ENCODE measurements at regions not wholly inside any gene's neighbourhood (a gene's known extent, or its start where the extent isn't known, plus 50 kb on each side); places are given as distances from the start of the nearest gene placed in this dataset.
"Not testable (repeated sequence)": the region's sequence is repeated elsewhere in the genome, so short reads cannot be mapped to it uniquely, and the experiment has no call there.

DNA sequence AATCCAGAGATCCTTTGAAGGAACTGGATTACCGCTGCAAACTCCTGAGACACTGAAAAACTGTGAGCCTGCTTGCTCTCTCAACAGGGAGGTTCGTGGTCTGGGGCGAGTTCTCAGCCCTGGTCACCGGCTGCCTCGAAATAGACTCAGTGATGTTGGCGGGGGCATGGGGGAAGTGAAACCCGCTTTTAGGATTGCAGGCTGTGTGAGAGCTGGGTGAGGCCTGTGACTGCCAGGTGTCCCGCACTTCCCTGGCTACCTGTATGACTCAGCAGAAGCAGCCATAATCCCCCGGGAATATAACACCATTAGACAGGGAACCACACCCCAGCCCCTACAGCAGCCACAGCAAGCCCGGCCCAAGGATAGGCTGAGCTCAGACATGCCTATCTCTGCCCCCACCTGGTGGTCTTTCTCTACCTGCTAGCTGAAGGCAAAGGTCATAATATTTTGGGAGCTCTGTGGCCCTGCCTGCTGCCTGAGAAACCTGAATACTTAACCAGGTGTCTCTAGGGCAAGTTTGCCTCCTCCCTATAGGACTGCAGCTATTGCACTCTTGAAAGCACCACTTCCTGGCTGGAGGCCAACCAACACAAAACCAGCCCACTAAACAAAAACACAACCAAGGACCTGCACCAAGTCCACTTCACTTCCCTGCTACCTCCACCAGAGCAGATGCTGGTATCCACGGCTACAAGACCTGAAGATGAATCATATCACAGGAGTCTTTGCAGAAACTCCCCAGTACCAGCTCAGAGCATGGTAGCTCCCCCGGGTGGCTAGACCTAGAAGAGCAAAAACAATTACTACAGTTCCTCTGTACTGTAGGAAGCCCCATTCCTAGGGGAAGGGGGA is 202.0 kb downstream of the RRAGB start:
- ATAC-seq (ENCODE audit: low read depth) (peak; percentile 88), DNase-seq (peak; percentile 79)
- Histone ChIP-seq H3K4me3 (ENCODE audit: control extremely low read depth in 1 of 5, extremely low read depth in 1 of 5, insufficient read depth in 1 of 5, low read depth in 2 of 5, low read length in 4 of 5) (peak overlapping the region in 2 of 5 experiments; percentile 6 to 29), H3K9ac (ENCODE audit: low read length) (no peak overlapping the region), H3K27ac (ENCODE audit: low read length in 2 of 2) (peak overlapping the region; percentile 47 to 60), H2AFZ (ENCODE audit: insufficient read depth, low read depth, low read length, poor library complexity, severe bottlenecking) (no peak overlapping the region), H3K4me2 (replicated peaks; ENCODE audit: low read depth, low read length, poor library complexity, severe bottlenecking) (peak overlapping the region; percentile 51), H3K27me3 (replicated peaks in 1 of 4; ENCODE audit: control extremely low read depth in 1 of 4, control insufficient read depth in 3 of 4, insufficient read depth in 4 of 4, low read length in 3 of 4) (no peaks in the 10 kb centered on the region), H4K20me1 (ENCODE audit: control insufficient read depth, insufficient read depth, low read length, poor library complexity, severe bottlenecking) (no peaks in the 10 kb centered on the region), H3K9me3 (ENCODE audit: control extremely low read depth in 1 of 3, control insufficient read depth in 2 of 3, insufficient read depth in 1 of 3, low read length in 2 of 3) (no peaks in the 10 kb centered on the region), H3K36me3 (replicated peaks in 1 of 2; ENCODE audit: control extremely low read depth in 1 of 2, control insufficient read depth in 1 of 2, extremely low read depth in 1 of 2, insufficient read depth in 2 of 2, low read length in 1 of 2) (no peaks in the 10 kb centered on the region), H3K4me1 (ENCODE audit: control insufficient read depth in 2 of 2, insufficient read depth in 2 of 2, low read length in 2 of 2) (peaks cover 19 to 20% of the 10 kb centered on the region in 2 donors), H3K79me2 (ENCODE audit: control insufficient read depth, insufficient read depth, low read length) (no peaks in the 10 kb centered on the region)
- Mint-ChIP-seq H3K4me1 (peaks cover 39% of the 10 kb centered on the region), H3K9me3 (ENCODE audit: insufficient read depth) (no peaks in the 10 kb centered on the region), H3K4me3 (peak overlapping the region; percentile 52), H3K27me3 (no peaks in the 10 kb centered on the region), H3K27ac (peak overlapping the region; percentile 86)
- CTCF ChIA-PET, result interaction anchor here (1.0 to 2.7 kb wide), 5 partner anchors 11 to 329 kb away, joined by 4 to 15 read pairs (median 5); no protein-coding TSS in a partner anchor
- TF ChIP-seq EZH2 (IDR thresholded peaks at IDR 0.05; ENCODE audit: borderline replicate concordance, insufficient read depth, low read depth, low read length, poor library complexity, severe bottlenecking) (no peak), CTCF (IDR thresholded peaks at IDR 0.05) (no peak)
- intact Hi-C loops (cut with micrococcal nuclease), result loop anchor here (1.0 to 10.0 kb wide), 6 partner anchors 11 to 808 kb away; partner anchors contain the start of genes KLF8 and NBDY
- WGBS (ENCODE audit: insufficient coverage), result 5% methylated on average over 7 of the region's 12 CpGs
- POLR2A ChIA-PET, result interaction anchor here (1.2 to 1.5 kb wide), 2 partner anchors 11 to 148 kb away, joined by 7 to 10 read pairs; no protein-coding TSS in a partner anchor

DNA sequence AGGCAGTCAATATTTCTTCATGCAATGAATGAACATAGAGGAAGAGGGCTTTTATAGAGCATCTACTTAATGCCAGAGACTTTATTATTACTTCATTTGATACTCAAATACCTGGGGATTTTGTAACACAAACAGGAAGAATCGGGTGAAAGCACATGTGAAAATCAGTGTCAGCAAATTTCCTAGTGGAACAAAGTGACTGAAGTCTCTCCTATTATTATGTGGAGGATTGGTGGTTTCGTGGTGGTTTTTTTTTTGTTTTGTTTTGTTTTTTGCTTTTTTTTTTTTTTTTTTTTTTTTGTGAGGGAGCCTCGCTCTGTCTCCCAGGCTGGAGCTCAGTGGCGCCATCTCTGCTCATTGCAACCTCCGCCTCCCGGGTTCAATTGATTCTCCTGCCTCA is 207.0 kb downstream of the RRAGB start:
- TF ChIP-seq CTCF (IDR thresholded peaks at IDR 0.05), result no peak
- TF ChIP-seq EZH2 (IDR thresholded peaks at IDR 0.05; ENCODE audit: borderline replicate concordance, insufficient read depth, low read depth, low read length, poor library complexity, severe bottlenecking), result no peak
- Mint-ChIP-seq H3K9me3 (ENCODE audit: insufficient read depth) (no peaks in the 10 kb centered on the region), H3K27me3 (no peaks in the 10 kb centered on the region), H3K4me1 (peaks cover 18% of the 10 kb centered on the region), H3K27ac (no peak overlapping the region), H3K4me3 (no peak overlapping the region)
- H3K79me2 ChIP-seq (ENCODE audit: control insufficient read depth, insufficient read depth, low read length), result peaks cover 1% of the 10 kb centered on the region
- peaks cover 6 to 7% of the 10 kb centered on the region in 2 donors for H3K4me1 ChIP-seq (ENCODE audit: control insufficient read depth in 2 of 2, insufficient read depth in 2 of 2, low read length in 2 of 2)
- intact Hi-C loops (cut with micrococcal nuclease), result no loop called here
- H3K27ac ChIP-seq (ENCODE audit: low read length in 2 of 2), result no peak overlapping the region
- H3K4me2 ChIP-seq (replicated peaks; ENCODE audit: low read depth, low read length, poor library complexity, severe bottlenecking), result no peak overlapping the region
- no peak overlapping the region for H3K9ac ChIP-seq (ENCODE audit: low read length)
- no peak overlapping the region for H2AFZ ChIP-seq (ENCODE audit: insufficient read depth, low read depth, low read length, poor library complexity, severe bottlenecking)
- DNase-seq, result no peak
- H3K9me3 ChIP-seq (ENCODE audit: control extremely low read depth in 1 of 3, control insufficient read depth in 2 of 3, insufficient read depth in 1 of 3, low read length in 2 of 3), result no peaks in the 10 kb centered on the region
- ChIA-PET CTCF (no interaction called here), POLR2A (interaction anchor here (0.5 kb wide), 1 partner anchor 308 kb away, joined by 4 read pairs; no protein-coding TSS in a partner anchor)
- WGBS (ENCODE audit: insufficient coverage), result no CpG with 5 or more reads among the region's 6 CpGs
- no peaks in the 10 kb centered on the region for H4K20me1 ChIP-seq (ENCODE audit: control insufficient read depth, insufficient read depth, low read length, poor library complexity, severe bottlenecking)
- H3K36me3 ChIP-seq (replicated peaks in 1 of 2; ENCODE audit: control extremely low read depth in 1 of 2, control insufficient read depth in 1 of 2, extremely low read depth in 1 of 2, insufficient read depth in 2 of 2, low read length in 1 of 2), result no peaks in the 10 kb centered on the region
- no peak overlapping the region for H3K4me3 ChIP-seq (ENCODE audit: control extremely low read depth in 1 of 5, extremely low read depth in 1 of 5, insufficient read depth in 1 of 5, low read depth in 2 of 5, low read length in 4 of 5)
- ATAC-seq (ENCODE audit: low read depth), result no peak
- no peaks in the 10 kb centered on the region for H3K27me3 ChIP-seq (replicated peaks in 1 of 4; ENCODE audit: control extremely low read depth in 1 of 4, control insufficient read depth in 3 of 4, insufficient read depth in 4 of 4, low read length in 3 of 4)

GRCh38 chrX:55928529-55928928 is 211.0 kb downstream of the RRAGB start:
- H2AFZ ChIP-seq (ENCODE audit: insufficient read depth, low read depth, low read length, poor library complexity, severe bottlenecking); H3K4me1 ChIP-seq (ENCODE audit: control insufficient read depth in 2 of 2, insufficient read depth in 2 of 2, low read length in 2 of 2); ATAC-seq (ENCODE audit: low read depth); DNase-seq; CTCF ChIA-PET; POLR2A ChIA-PET; H3K9ac ChIP-seq (ENCODE audit: low read length); H4K20me1 ChIP-seq (ENCODE audit: control insufficient read depth, insufficient read depth, low read length, poor library complexity, severe bottlenecking); H3K27me3 ChIP-seq (replicated peaks in 1 of 4; ENCODE audit: control extremely low read depth in 1 of 4, control insufficient read depth in 3 of 4, insufficient read depth in 4 of 4, low read length in 3 of 4); H3K9me3 Mint-ChIP-seq (ENCODE audit: insufficient read depth); H3K9me3 ChIP-seq (ENCODE audit: control extremely low read depth in 1 of 3, control insufficient read depth in 2 of 3, insufficient read depth in 1 of 3, low read length in 2 of 3); H3K4me2 ChIP-seq (replicated peaks; ENCODE audit: low read depth, low read length, poor library complexity, severe bottlenecking); H3K4me3 Mint-ChIP-seq; H3K4me3 ChIP-seq (ENCODE audit: control extremely low read depth in 1 of 5, extremely low read depth in 1 of 5, insufficient read depth in 1 of 5, low read depth in 2 of 5, low read length in 4 of 5); intact Hi-C loops (cut with micrococcal nuclease); H3K36me3 ChIP-seq (replicated peaks in 1 of 2; ENCODE audit: control extremely low read depth in 1 of 2, control insufficient read depth in 1 of 2, extremely low read depth in 1 of 2, insufficient read depth in 2 of 2, low read length in 1 of 2); H3K27ac ChIP-seq (ENCODE audit: low read length in 2 of 2); H3K27me3 Mint-ChIP-seq: not testable (repeated sequence)
- H3K79me2 ChIP-seq (ENCODE audit: control insufficient read depth, insufficient read depth, low read length), result peaks cover 17% of the 10 kb centered on the region
- Mint-ChIP-seq H3K27ac (peak overlapping the region; percentile 37), H3K4me1 (peaks cover 19% of the 10 kb centered on the region)

Measured in B cell (primary cell).